CD4-positive, alpha-beta T cell treated with Interleukin-12 subunit alpha and Interleukin-12 subunit beta, for 1 hour (primary cell): ENCODE measurements at regions not wholly inside any gene's neighbourhood (a gene's known extent, or its start where the extent isn't known, plus 50 kb on each side); places are given as distances from the start of the nearest gene placed in this dataset.
"Not testable (repeated sequence)": the region's sequence is repeated elsewhere in the genome, so short reads cannot be mapped to it uniquely, and the experiment has no call there.

Experiments
- DNase-seq: peaks from one replicate; pipeline ENCODE4 v3.0.0-alpha.2; 2020

GRCh38 chr3:103203441-103203840 is 768.6 kb downstream of the ZPLD1 start:
- DNase-seq: no peak

GRCh38 chr3:103210583-103210982 is 775.8 kb downstream of the ZPLD1 start:
- DNase-seq: no peak

DNA sequence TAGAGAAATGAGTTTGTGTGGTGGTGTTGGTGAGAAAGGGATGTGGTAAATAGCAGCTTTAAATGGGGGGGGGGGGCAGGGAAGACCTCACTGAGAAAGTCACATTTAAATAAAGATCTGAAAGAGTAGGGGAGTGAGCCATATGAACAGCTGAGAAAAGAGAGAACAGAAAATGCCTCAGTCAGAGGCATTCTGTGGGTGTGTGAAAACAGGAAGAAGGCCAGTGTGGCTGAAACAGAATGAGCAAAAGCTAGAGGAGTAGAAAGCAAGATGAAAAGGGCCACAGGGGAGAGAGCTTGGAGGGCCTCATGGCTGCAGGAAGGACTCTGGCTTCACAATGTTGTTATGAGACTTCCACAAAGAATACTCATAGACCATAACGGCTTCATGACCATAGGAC is 783.3 kb downstream of the ZPLD1 start:
- DNase-seq: no peak

- no peak for DNase-seq
Observed at GRCh38 chr3:103218793-103219192, 784.0 kb downstream of the ZPLD1 start.

GRCh38 chr3:103227651-103228050 is 792.8 kb downstream of the ZPLD1 start:
- DNase-seq: no peak

- no peak for DNase-seq
Observed at GRCh38 chr3:103247459-103247858, 812.6 kb downstream of the ZPLD1 start.

- not testable (repeated sequence) for DNase-seq
Observed at GRCh38 chr3:103254827-103255226, 820.0 kb downstream of the ZPLD1 start.

GRCh38 chr3:103269287-103269686 is 834.5 kb downstream of the ZPLD1 start:
- DNase-seq: no peak

GRCh38 chr3:103271575-103271974 is 836.8 kb downstream of the ZPLD1 start:
- no peak for DNase-seq

DNA sequence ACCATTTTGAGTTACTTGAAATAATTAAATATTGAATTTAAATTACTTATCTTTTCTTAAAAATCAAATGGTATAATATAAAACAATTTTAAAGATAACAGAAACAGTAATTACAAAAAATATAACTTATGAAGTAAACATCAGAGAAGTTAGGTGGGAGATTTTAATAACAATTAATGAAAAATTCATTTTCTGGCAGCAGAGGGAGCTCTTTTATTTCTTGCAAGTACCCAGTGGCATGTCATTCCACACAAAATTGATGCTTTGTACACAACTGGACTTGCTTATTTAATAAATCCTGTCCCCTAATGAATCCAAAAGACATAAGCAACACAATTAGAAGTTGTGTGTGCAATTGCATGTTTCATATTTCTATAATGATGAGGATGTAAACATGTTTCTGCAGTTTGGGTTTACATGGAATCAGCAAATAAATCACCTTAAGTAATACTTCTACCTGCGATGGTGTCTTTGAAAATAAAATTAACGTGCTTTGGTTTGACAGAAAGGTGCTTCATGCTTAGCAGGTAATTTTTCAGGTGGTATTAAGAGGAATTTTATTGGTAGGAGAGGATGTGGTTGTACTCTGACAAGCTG is 861.3 kb downstream of the ZPLD1 start:
- no peak for DNase-seq

- DNase-seq: not testable (repeated sequence)
Observed at GRCh38 chr3:103297502-103297901, 862.7 kb downstream of the ZPLD1 start.

DNA sequence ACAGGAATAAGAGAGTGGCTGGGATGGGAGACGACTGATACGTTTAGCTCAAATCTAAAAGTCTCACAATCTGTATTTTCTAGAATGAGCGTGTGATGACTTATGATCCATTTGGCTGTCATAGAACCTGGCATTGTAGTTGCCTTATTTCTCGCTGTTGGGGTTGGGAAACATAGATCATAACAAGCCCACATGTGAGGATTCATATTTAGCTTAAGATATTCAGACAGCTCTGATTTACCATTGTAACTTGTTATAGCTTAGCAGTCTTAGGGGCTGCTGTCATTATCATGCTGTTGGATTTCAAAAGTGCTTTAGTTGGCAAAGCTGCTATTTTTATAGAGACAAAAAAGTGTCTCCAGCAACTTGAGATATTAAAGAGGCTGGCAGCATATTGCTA is 871.3 kb downstream of the ZPLD1 start:
- DNase-seq: no peak

GRCh38 chr3:103308921-103309320 is 874.1 kb downstream of the ZPLD1 start:
- no peak for DNase-seq

GRCh38 chr3:103319912-103320311 is 885.1 kb downstream of the ZPLD1 start:
- no peak for DNase-seq

DNA sequence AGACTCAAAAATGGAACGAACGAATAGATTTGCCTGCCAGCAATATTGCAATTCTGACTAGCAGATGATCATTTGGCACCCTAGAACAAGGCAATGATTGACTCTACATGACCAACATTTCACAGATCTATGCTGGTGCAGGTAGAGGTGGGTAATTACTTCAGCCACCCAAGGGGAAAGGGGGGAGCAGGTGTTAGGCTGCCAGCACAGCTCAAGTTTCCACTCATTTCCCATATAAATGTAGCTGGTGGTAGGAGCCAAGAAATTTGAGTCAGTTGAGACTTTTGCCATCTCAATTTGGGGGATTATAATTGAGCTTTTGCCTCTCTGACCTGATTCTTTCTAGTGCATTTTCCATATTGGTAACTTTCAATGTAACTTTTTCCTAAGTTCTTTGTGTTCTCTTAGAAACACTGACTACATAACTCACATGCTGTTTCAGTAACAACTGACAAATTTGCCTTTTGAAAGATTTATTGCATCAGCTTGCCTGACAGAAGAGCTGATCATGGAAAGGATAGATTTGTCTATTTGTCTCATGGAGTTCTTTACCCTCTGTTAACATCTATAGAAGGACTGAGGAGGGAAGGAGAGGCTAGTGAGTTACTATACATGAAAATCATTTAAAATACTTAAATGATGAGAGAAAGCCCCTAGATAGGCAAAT is 902.5 kb downstream of the ZPLD1 start:
- DNase-seq: no peak

DNA sequence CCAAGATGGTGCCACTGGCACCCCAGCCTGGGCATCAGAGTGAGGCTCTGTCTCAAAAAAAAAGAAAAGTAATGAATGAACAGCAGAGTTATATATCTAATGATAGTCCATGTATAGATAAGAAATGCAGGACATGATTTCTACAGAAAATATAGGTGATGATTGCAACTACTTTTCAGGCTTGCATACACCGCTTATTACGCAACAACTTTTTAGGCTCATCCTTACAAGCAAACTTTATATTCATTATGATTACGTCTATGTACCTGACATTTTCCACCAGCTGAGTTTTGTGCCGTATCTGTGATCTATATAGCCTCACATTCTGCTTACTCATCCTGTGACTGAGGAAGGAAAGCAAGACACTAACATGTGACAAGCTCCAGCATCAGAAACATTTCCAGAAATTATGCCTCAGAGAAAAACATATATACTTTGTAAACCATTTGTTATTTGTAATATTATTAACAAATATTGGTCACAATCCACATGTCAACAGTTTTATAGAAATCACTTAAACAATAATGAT is 906.3 kb downstream of the ZPLD1 start:
- no peak for DNase-seq

DNA sequence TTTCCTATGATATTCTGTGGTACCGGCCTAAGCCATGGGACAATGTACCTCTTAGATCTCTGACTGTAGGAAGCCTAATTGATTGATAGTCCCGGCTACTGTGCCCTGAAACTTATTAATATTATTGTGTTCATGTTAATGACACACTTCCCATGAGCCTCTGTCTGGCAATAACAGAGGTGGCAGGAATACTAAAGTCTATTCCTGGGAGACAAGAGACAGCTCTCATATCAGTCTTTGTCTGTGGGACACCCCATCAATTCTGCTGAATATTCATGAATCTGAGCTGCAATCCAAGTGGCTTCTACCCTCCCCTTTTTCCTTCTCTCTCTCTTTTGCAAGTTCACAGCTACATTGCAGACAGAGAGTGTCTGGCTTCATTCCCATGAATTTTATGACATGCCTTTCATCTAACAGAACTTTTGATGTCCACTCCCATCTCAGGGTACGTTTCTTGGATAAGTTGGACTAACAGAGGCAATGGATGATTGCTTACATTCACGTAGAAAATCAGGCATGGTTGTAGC is 907.5 kb downstream of the ZPLD1 start:
- DNase-seq: no peak

- no peak for DNase-seq
Observed at GRCh38 chr3:103349760-103350159, 914.9 kb downstream of the ZPLD1 start.

- DNase-seq: no peak
Observed at GRCh38 chr3:103365467-103365866, 930.7 kb downstream of the ZPLD1 start.

DNA sequence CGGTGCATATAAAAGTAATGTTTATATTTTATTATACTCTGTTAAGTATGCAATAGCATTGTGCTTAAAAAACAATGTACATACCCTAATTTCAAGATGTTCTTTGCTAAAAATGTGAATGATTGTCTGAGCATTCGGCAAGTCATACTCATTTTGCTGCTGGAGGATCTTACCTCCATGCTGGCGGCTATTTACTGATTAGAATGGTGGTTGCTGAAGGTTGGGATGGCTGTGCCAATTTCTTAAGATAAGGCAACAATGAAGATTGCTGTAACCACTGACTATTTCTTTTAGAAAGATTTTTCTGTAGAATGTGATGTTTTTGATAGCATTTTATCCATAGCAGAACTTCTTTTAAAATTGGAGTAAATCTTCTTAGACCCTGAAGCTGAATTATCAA is 932.7 kb downstream of the ZPLD1 start:
- DNase-seq: no peak

- no peak for DNase-seq
Observed at GRCh38 chr3:103371411-103371810, 936.6 kb downstream of the ZPLD1 start.

DNA sequence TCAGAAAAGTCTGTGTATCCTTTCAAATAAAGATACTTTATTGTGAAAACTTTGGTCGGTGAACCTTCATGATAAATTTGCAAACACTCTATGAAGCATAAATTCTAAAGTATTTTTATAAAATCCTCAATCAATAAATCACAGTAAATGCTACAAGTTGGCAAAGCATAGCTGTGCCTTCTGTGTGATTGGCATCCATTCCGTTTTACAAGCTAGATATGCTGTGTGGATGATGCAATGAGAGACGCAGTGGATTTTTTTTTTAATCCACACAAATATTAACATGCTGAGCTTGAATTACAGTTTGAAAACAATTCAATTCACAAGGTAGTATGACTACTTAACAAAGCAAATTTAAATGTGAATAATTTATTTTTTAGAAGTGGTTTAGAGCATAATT is 937.2 kb downstream of the ZPLD1 start:
- DNase-seq: no peak

DNA sequence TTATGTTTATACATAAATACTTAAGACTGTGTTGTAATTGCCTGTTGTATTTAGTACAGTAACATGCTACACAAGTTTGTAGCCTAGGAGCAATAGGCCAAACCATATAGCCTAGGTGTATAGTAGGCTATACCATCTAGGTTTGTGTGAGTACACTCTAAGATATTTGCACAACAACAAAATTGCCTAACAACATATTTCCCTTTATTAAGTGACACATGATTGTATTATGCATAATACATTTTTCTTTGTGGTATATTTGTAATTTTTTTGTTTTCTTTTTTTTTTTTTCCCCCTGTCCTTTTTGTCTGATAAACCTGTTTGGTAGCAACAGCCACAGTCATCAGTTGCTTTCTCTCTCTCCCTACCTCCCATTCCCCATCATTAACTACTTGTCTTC is 945.6 kb downstream of the ZPLD1 start:
- no peak for DNase-seq

GRCh38 chr3:103381296-103382079 is 946.7 kb downstream of the ZPLD1 start:
- no peak for DNase-seq
